ENCODE measurements at regions not wholly inside any gene's neighbourhood (a gene's known extent, or its start where the extent isn't known, plus 50 kb on each side); places are given as distances from the start of the nearest gene placed in this dataset.

GRCh38 chr2:239864247-239865058, 160.7 kb downstream of the NDUFA10 start:
- DNase-seq, result no peak

DNA sequence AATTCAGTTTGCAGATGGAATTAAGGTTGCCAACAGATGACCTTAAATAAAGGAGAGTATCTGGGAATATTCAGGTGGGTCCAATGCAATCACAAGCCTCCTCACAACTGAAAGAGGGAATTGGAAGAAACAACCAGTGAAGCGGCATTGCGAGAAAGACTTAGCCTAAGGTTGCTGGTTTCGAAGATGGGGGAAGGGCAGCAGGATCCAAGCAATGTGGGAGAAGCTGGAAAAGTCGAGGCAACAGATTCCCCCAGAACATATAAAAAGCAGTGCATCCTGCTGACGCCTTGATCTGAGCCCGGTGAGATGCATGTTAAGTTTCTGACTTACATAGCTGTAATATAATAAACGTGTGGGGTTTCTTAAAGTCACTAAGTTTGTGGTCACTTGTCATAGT, 162.5 kb downstream of the NDUFA10 start:
- DNase-seq, result no peak

DNA sequence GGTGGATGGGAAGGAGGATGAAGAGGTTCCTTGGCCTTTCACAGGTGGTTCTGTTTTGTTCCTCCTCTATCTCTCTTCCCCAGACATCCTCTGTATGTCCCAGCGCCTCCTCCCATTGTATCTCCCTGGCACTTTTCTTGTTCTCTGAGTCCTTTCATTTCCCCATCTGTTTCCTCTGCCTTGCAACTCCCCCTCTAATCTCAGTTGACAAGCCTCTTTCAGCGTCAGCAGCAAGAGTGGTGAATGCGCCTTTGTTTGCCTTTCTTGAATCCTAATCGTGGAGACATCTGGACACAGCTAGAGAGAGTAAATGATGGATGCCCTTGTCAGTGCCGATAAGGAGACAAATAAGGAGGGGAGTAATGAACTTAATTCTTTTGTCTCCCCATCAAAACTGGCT, 167.0 kb downstream of the NDUFA10 start:
- DNase-seq, result no peak

GRCh38 chr2:239857591-239857990, 167.6 kb downstream of the NDUFA10 start:
- DNase-seq, result no peak

GRCh38 chr2:239856620-239857285, 168.4 kb downstream of the NDUFA10 start:
- DNase-seq, result no peak

- no peak for DNase-seq
These were observed 169.1 kb downstream of the NDUFA10 start for GRCh38 chr2:239855863-239856587.

- no peak for DNase-seq
These were observed 170.5 kb downstream of the NDUFA10 start for GRCh38 chr2:239854596-239854995.

DNA sequence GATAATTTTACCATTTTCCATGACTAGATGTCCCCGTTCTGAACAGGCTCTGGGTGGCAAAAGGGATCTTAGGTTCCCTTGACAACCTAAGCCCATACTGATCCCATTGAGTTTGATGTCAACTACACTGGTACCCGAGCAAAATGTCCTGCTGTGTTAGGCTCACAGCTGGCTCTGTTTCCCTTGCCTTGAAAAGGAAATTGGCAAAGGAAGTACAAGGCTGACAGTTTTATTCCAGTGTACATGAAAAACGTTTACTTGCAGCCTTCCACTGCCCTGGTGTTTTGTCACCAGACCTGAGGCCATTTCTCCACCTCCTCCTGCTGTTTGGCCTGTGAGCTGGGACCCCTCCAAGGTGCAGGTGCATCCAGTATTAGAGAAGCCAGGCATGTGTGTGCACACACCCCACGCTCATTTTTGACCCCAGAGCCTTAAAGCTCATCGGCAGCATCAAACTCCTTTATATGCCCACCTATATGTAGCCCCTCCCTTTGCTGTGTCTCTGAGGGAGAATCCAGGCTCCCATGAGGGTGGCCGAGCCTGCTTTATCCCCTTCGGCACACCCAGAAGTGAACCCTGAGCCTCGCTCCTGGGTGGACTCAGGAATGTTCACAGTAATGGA, 171.3 kb downstream of the NDUFA10 start:
- DNase-seq, result no peak

- no peak for DNase-seq
These were observed 172.0 kb downstream of the NDUFA10 start for GRCh38 chr2:239853121-239853520.

DNA sequence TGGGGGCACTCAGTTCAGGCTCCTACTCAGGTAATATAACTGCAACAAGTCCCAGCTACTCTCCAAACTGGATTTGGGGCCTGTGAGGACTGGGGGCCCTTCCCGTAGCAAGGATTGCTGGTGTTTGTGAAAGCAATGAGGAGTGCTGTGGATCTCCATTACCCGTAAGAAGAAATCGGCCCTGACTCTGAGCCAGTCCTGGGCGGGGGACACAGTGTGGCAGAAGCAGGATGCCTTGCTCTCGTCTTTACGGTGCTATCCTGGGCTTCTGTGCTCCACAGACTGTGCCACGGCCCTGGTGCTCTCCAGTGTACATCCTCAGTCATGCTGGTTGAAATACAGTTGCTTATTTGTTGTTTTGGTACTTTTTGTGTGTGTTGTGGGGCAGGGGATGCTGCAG, 172.9 kb downstream of the NDUFA10 start:
- no peak for DNase-seq

- no peak for DNase-seq
These were observed 178.1 kb downstream of the NDUFA10 start for GRCh38 chr2:239846789-239847676.

DNA sequence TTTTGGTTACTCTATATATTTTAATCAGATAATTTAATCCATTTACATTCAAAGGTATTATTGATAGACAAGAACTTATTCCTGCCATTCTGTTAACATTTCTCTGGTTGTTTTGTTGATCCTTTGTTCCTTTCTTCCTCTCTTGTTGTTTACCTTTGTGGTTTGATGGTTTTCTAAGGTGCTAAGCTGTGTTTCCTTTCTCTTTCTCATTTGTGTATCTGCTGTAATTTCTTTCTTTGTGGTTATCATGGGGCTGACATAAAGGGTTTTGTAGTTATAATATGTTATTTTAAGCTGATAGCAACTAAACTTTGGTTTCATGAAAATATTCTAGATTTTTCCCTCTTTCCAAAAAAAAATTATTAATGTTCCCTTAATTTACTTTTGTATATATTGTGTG, 179.2 kb downstream of the NDUFA10 start:
- DNase-seq, result no peak

GRCh38 chr2:239839306-239839705, 185.8 kb downstream of the NDUFA10 start:
- no peak for DNase-seq

- DNase-seq, result no peak
These were observed 188.9 kb downstream of the NDUFA10 start for GRCh38 chr2:239836021-239836765.

DNA sequence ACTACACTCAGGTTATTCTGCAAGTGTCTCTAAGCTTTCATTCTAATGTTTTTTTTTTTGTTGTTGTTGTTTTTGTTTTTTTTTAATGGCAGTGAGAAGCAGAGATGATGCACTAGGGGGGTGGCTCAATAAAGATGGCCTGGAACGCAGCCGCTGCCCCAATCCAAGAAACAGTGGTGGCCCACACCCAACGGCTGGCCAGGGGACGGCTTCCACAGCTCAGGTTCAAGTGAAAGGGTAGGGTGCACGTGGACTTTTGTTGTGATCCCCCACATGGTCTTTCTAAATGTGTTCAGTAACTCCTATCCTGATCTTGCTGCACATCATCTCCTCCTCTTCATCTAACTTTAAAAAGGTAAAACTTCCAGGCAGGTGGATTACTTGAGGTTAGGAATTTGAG, 190.1 kb downstream of the NDUFA10 start:
- no peak for DNase-seq

- DNase-seq, result no peak
These were observed 191.0 kb downstream of the NDUFA10 start for GRCh38 chr2:239834143-239834542.

- DNase-seq, result no peak
These were observed 191.7 kb downstream of the NDUFA10 start for GRCh38 chr2:239833269-239834109.

- no peak for DNase-seq
These were observed 192.5 kb downstream of the NDUFA10 start for GRCh38 chr2:239832490-239833268.

GRCh38 chr2:239831861-239832489, 193.2 kb downstream of the NDUFA10 start:
- DNase-seq, result no peak

Measured in activated gamma-delta T cell treated with Interleukin-2 at 50 U/mL for 16 hours (primary cell).